WI38 (cell line): ENCODE measurements at regions not wholly inside any gene's neighbourhood (a gene's known extent, or its start where the extent isn't known, plus 50 kb on each side); places are given as distances from the start of the nearest gene placed in this dataset.

Experiments
- H3K4me3 ChIP-seq: 2 replicates; pipeline ENCODE4 v1.5.1; 2011; ENCODE audit warnings: low read depth, mild to moderate bottlenecking, control low read depth, low read length
- TF ChIP-seq, protein P1 (sequence below): IDR thresholded peaks from 2 replicates; pipeline ENCODE4 v1.5.1; 2012; ENCODE audit warnings: low read depth, mild to moderate bottlenecking, control low read depth, low read length

DNA sequence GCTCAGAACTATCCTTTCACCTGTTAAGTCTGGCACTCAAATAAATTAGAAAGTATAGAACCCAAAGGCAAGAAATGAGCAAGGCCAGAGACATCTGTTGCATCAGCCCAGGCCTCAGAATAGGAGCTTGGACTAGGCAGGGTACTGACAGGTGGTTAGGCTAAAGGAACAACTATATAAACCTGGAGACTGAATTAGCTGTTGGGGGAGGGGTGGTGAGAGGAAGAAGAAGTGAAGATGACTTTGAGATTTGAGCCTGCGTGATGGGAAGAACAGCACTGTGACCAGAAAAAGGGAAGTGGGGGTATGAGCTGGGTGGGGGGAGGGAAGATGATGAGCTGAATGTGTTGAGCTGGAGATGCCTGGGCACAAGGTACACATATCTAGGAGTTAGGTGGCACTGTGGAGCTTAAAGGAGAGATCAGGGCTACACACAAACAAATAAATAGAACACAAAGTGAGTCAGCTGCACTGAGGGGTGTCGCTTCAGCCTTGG lies 244.7 kb downstream of the PTEN start:
- TF ChIP-seq, protein P1, sequence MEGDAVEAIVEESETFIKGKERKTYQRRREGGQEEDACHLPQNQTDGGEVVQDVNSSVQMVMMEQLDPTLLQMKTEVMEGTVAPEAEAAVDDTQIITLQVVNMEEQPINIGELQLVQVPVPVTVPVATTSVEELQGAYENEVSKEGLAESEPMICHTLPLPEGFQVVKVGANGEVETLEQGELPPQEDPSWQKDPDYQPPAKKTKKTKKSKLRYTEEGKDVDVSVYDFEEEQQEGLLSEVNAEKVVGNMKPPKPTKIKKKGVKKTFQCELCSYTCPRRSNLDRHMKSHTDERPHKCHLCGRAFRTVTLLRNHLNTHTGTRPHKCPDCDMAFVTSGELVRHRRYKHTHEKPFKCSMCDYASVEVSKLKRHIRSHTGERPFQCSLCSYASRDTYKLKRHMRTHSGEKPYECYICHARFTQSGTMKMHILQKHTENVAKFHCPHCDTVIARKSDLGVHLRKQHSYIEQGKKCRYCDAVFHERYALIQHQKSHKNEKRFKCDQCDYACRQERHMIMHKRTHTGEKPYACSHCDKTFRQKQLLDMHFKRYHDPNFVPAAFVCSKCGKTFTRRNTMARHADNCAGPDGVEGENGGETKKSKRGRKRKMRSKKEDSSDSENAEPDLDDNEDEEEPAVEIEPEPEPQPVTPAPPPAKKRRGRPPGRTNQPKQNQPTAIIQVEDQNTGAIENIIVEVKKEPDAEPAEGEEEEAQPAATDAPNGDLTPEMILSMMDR: no peak
- H3K4me3 ChIP-seq: no peak overlapping the region

DNA sequence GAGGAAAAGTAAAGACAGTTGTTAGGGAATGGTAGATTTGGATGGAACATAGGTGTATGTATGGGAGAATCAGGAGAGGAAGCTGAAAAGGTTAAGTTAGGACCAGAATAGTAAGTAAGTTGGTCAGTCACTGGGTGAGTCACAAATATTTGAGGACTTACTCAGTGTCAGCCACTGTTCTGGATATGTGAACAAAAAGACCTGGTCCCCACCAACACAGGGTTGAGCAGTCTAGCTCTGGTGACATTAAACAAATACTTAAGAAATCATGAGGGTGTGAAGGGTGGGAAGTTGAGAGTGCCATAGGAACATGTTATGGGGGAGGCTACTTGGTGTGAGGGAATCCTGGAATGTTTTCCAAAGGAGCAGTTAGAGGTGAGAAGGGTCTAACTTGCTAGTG lies 246.9 kb downstream of the PTEN start:
- H3K4me3 ChIP-seq: no peak overlapping the region
- TF ChIP-seq, protein P1: no peak

DNA sequence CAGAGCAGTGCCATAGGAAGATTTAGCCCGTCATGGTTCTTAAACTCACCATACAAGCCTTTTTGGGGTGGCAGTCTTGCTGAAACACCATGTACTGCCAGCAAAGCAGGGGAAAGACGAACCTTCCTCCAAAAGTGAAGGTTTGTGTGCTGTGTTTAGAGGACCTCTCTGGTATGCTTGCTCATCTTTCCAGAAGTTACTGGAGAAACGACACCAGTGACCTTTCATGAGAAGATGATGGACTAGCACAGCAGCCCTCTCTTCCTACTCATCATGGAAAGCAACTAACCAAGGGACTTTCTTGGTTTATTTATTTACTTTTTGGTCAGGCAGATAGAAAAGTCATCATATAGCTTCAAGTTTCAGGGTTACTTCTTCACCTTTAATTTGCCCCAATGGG lies 247.4 kb downstream of the PTEN start:
- no peak overlapping the region for H3K4me3 ChIP-seq
- TF ChIP-seq, protein P1: no peak

DNA sequence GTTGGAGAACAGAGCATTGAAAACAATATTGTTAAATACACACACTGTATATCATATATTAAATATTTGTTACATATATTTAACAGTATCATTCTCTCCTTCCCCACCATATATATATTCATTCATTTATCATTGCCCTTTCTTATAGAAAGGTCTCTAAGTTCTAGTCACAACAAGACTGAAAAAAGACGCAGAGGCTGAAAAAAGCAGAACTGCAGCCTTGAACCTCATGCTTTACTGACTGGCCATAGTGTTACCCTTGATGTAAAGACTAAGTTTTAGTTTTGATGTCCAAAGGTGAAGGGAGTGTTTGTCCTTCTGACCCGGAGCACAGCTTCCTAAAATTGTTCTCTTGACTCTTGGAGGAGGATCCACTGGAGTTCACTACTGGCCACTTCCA lies 247.9 kb downstream of the PTEN start:
- no peak overlapping the region for H3K4me3 ChIP-seq

DNA sequence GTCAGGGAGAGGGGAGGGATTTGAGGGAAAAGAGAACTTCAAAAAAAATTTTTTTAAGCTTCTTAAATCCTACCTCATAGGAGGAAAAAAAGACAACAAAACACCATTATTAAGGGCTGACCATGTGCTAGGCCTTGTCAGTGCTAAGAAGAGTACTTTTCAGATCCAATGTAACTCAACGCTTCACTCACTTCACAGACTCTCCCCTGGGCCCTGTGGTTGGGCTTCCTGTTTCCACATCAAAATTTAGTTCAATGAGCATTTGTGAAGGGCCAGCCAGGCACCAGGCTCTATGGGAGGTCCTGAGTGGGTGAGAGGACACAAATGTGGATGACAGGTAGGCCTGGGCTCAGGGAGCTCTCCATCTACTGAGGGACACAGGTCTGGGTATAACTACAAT lies 249.8 kb downstream of the PTEN start:
- H3K4me3 ChIP-seq: no peak overlapping the region
- TF ChIP-seq, protein P1: no peak

More for the DNA sequence above, 247.9 kb downstream of the PTEN start:
- TF ChIP-seq, protein P1: no peak

DNA sequence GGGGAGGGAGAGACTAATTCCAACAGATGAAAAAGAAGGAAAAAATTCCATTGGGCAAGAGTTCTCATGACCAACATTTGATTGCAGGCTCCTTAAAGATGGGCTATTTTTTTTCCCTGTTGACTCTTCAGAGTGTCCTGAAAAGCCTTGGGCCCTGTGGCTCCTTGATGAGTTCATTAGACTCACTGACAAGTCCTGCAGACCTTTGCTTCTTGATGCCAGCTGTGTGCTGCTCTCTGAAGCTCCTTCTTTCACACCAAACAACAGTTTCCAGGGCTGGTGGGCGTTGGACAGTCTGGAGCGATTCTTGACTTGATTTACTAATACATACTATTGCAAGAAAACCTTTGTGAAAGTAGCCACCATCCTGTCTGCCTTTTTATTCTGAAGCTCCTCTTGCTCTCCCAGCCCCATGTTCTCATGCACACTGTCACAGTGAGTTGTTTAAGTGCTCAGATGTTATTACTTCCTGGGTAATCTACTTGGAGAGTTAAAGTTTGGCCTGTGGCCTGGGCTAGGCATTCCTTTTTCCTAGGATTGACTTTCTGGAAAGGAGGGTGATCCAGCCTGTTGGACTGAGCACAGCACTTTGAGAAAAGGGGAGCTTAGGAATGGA lies 250.3 kb downstream of the PTEN start:
- no peak overlapping the region for H3K4me3 ChIP-seq
- TF ChIP-seq, protein P1: no peak

DNA sequence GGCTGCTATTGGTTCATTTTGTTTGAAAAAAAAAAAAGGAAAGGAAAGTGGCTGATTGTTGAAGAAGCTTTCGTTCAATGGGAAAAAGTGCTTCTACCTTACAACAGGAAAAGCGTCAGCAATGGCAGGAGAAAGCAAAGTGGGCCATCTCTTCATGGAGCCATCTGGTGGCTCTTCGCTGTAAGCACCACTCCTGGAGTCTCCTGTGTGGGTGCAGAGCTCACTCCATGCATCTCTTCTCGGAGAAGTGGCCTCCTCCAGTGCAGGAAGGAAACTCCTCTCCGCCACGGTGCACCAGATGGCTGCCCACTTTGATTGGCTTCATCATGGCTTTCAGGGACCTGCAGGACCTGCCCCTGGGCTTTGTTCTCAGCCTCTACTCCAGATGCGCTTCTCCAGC lies 250.9 kb downstream of the PTEN start:
- no peak overlapping the region for H3K4me3 ChIP-seq
- TF ChIP-seq, protein P1: no peak
